ENCODE measurements at regions not wholly inside any gene's neighbourhood (a gene's known extent, or its start where the extent isn't known, plus 50 kb on each side); places are given as distances from the start of the nearest gene placed in this dataset.

DNA sequence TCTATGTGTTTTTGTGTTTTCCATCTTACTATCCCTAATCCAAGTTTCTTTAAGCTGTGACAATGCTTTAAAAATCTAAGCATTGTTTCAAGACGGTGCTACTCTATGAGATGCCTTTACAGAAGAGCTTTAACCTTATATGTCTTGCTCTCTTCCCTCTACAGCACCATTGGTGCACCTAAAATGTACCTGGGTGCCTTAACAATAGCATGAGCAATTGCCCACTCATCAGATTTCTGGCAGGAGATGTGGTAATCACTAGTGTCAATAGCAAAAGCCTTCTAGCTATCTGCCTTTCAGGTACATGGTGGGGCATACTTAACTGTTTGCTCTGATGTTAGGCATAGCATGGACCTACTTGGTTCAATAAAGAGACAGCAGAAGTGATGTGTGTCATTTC, 222.3 kb upstream of the KIF2A start:
- H3K27ac ChIP-seq (ENCODE audit: low read depth in 2 of 2, low read length in 2 of 2), result no peak overlapping the region
- FAIRE-seq (no peak), DNase-seq (no peak)
- no peaks in the 10 kb centered on the region for H3K4me1 ChIP-seq (ENCODE audit: control insufficient read depth in 2 of 3, insufficient read depth in 2 of 3, low read depth in 1 of 3, low read length in 3 of 3)
- TF ChIP-seq, protein P1, sequence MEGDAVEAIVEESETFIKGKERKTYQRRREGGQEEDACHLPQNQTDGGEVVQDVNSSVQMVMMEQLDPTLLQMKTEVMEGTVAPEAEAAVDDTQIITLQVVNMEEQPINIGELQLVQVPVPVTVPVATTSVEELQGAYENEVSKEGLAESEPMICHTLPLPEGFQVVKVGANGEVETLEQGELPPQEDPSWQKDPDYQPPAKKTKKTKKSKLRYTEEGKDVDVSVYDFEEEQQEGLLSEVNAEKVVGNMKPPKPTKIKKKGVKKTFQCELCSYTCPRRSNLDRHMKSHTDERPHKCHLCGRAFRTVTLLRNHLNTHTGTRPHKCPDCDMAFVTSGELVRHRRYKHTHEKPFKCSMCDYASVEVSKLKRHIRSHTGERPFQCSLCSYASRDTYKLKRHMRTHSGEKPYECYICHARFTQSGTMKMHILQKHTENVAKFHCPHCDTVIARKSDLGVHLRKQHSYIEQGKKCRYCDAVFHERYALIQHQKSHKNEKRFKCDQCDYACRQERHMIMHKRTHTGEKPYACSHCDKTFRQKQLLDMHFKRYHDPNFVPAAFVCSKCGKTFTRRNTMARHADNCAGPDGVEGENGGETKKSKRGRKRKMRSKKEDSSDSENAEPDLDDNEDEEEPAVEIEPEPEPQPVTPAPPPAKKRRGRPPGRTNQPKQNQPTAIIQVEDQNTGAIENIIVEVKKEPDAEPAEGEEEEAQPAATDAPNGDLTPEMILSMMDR (IDR thresholded peaks at IDR 0.05; ENCODE audit: borderline replicate concordance, extremely low read depth, insufficient read depth), result no peak
- no peak overlapping the region for H3K9ac ChIP-seq (ENCODE audit: low read length in 3 of 3)
- H3K4me3 ChIP-seq (ENCODE audit: low read length in 3 of 3), result no peak overlapping the region
- H3K36me3 ChIP-seq (ENCODE audit: control insufficient read depth in 2 of 3, insufficient read depth in 3 of 3, low read length in 3 of 3), result no peaks in the 10 kb centered on the region
- no peaks in the 10 kb centered on the region for H3K9me3 ChIP-seq (ENCODE audit: control insufficient read depth in 2 of 3, insufficient read depth in 1 of 3, low read length in 3 of 3)
- H3K27me3 ChIP-seq (ENCODE audit: control insufficient read depth, insufficient read depth, low read length), result no peaks in the 10 kb centered on the region
- intact Hi-C loops (cut with DNase I), result no loop called here

DNA sequence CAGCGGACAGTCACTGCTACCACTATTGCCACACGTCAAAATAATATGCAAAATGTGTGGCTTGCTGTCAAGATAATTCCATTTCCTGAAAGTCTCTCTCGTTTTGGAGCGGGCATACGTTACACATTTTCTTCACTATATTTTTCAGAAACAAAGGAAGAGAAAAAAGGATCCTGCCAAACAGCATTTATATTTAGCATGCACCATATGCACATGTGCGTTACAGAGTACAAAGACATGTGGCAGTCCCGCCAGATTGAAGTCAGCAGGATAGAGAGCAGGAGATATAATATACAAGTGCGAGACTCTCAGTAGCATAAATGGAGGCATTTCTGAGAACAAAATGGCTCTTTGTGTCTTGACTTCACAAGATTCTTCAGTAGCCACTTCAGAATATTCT, 221.6 kb upstream of the KIF2A start:
- Histone ChIP-seq H3K4me1 (ENCODE audit: control insufficient read depth in 2 of 3, insufficient read depth in 2 of 3, low read depth in 1 of 3, low read length in 3 of 3) (no peaks in the 10 kb centered on the region), H3K27ac (ENCODE audit: low read depth in 2 of 2, low read length in 2 of 2) (no peak overlapping the region), H3K27me3 (ENCODE audit: control insufficient read depth, insufficient read depth, low read length) (no peaks in the 10 kb centered on the region), H3K9ac (ENCODE audit: low read length in 3 of 3) (no peak overlapping the region), H3K36me3 (ENCODE audit: control insufficient read depth in 2 of 3, insufficient read depth in 3 of 3, low read length in 3 of 3) (no peaks in the 10 kb centered on the region), H3K9me3 (ENCODE audit: control insufficient read depth in 2 of 3, insufficient read depth in 1 of 3, low read length in 3 of 3) (no peaks in the 10 kb centered on the region), H3K4me3 (ENCODE audit: low read length in 3 of 3) (no peak overlapping the region)
- DNase-seq, result no peak
- no peak for FAIRE-seq
- intact Hi-C loops (cut with DNase I), result no loop called here
- TF ChIP-seq, protein P1 (IDR thresholded peaks at IDR 0.05; ENCODE audit: borderline replicate concordance, extremely low read depth, insufficient read depth), result no peak

DNA sequence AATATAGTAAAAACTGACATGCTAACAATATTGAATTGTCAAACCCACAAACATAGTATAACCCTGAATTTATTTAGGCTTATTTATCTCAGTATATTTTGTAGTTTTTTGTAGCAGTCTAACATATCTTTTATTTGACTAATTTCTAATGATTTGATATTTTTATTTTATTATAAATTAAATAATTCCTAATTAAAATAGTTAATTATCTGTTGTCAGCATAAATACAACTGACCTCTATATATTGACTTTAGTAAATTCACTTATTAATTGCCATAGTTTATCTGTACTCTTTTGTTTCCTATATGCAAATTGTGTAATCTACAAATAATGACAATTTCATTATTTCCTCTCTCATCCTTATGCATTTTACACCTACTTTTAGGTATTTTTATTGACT, 215.1 kb upstream of the KIF2A start:
- intact Hi-C loops (cut with DNase I), result no loop called here
- FAIRE-seq (peak; percentile 77), DNase-seq (no peak)
- Histone ChIP-seq H3K9ac (ENCODE audit: low read length in 3 of 3) (no peak overlapping the region), H3K4me3 (ENCODE audit: low read length in 3 of 3) (no peak overlapping the region), H3K9me3 (ENCODE audit: control insufficient read depth in 2 of 3, insufficient read depth in 1 of 3, low read length in 3 of 3) (no peaks in the 10 kb centered on the region), H3K27me3 (ENCODE audit: control insufficient read depth, insufficient read depth, low read length) (no peaks in the 10 kb centered on the region), H3K4me1 (ENCODE audit: control insufficient read depth in 2 of 3, insufficient read depth in 2 of 3, low read depth in 1 of 3, low read length in 3 of 3) (peaks cover 0 to 4% (median 0%) of the 10 kb centered on the region in 3 donors), H3K36me3 (ENCODE audit: control insufficient read depth in 2 of 3, insufficient read depth in 3 of 3, low read length in 3 of 3) (no peaks in the 10 kb centered on the region), H3K27ac (ENCODE audit: low read depth in 2 of 2, low read length in 2 of 2) (no peak overlapping the region)
- TF ChIP-seq, protein P1 (IDR thresholded peaks at IDR 0.05; ENCODE audit: borderline replicate concordance, extremely low read depth, insufficient read depth), result no peak

DNA sequence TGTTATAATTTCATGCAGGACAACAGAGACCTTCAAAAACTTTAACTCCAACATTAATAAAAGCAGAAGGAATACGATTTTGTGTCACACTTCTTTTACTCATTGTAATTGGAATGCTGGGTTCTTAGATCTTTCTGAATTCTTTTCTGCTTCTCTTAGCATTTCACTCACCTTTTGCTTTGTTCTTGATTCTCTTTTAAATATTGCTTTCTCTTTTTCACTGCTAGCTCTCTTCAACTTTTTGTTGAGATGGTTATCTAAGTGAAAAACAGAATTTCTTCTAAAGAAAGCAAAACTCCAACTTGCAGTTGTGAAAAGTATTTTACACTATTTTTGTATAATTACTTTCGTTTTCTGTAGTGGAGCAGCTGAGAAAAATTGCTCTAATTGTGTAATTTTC, 212.6 kb upstream of the KIF2A start:
- FAIRE-seq (no peak), DNase-seq (no peak)
- no peak overlapping the region for H3K27ac ChIP-seq (ENCODE audit: low read depth in 2 of 2, low read length in 2 of 2)
- H3K4me1 ChIP-seq (ENCODE audit: control insufficient read depth in 2 of 3, insufficient read depth in 2 of 3, low read depth in 1 of 3, low read length in 3 of 3), result peaks cover 0 to 4% (median 0%) of the 10 kb centered on the region in 3 donors
- intact Hi-C loops (cut with DNase I), result no loop called here
- H3K9me3 ChIP-seq (ENCODE audit: control insufficient read depth in 2 of 3, insufficient read depth in 1 of 3, low read length in 3 of 3), result no peaks in the 10 kb centered on the region
- no peaks in the 10 kb centered on the region for H3K27me3 ChIP-seq (ENCODE audit: control insufficient read depth, insufficient read depth, low read length)
- TF ChIP-seq, protein P1 (IDR thresholded peaks at IDR 0.05; ENCODE audit: borderline replicate concordance, extremely low read depth, insufficient read depth), result no peak
- H3K36me3 ChIP-seq (ENCODE audit: control insufficient read depth in 2 of 3, insufficient read depth in 3 of 3, low read length in 3 of 3), result no peaks in the 10 kb centered on the region
- no peak overlapping the region for H3K9ac ChIP-seq (ENCODE audit: low read length in 3 of 3)
- H3K4me3 ChIP-seq (ENCODE audit: low read length in 3 of 3), result no peak overlapping the region

Measured in kidney (tissue), 13 donors.